Gastrocnemius medialis (tissue), 4 donors: ENCODE measurements at regions not wholly inside any gene's neighbourhood (a gene's known extent, or its start where the extent isn't known, plus 50 kb on each side); places are given as distances from the start of the nearest gene placed in this dataset.

ENCODE experiments used
- ATAC-seq, 2 donors: fragments of 150-250 bp; one replicate each; pipeline ENCODE4 v1.9.1; 2016
- DNase-seq, 2 donors: peaks; one replicate each; pipeline ENCODE4 v3.0.0-alpha.2; 2019
- H3K27ac ChIP-seq, 4 donors: fragments of 200-600 bp; sonication (generic); 1 replicate in 1 of 4; 2 replicates in 3 of 4; pipeline ENCODE4 v1.5.1; 2016 to 2018; ENCODE audit warnings: mild to moderate bottlenecking in 2 of 4, moderate library complexity in 1 of 4
- H3K27me3 ChIP-seq, 3 donors: fragments of 200-600 bp; sonication (generic) in 2 of 3; 1 replicate in 1 of 3; 2 replicates in 2 of 3; pipeline versions ENCODE4 v1.5.1 to v1.6.0; 2016 to 2019; ENCODE audit warnings: mild to moderate bottlenecking in 1 of 3, moderate library complexity in 1 of 3
- H3K36me3 ChIP-seq, 2 donors: fragments of 200-600 bp; sonication (generic) in 1 of 2; one replicate each; pipeline ENCODE4 v1.5.1; 2017 to 2018
- H3K4me1 ChIP-seq, 2 donors: fragments of 200-600 bp; sonication (generic) in 1 of 2; one replicate each; pipeline ENCODE4 v1.5.1; 2016 to 2017; ENCODE audit warnings: mild to moderate bottlenecking in 2 of 2
- H3K4me3 ChIP-seq, 4 donors: fragments of 200-600 bp; sonication (generic) in 3 of 4; 1 replicate in 1 of 4; 2 replicates in 3 of 4; pipeline ENCODE4 v1.5.1; 2016 to 2019; ENCODE audit warnings: mild to moderate bottlenecking in 2 of 4
- H3K9me3 ChIP-seq, 3 donors: fragments of 200-600 bp; sonication (generic) in 2 of 3; 1 replicate in 1 of 3; 2 replicates in 2 of 3; pipeline ENCODE4 v1.5.1; 2016 to 2019
- CTCF ChIP-seq, 5 experiments: fragments of 450-650 bp in 3 of 5; fragments of 200-600 bp in 2 of 5; sonication (generic) in 2 of 5; IDR thresholded peaks in 4 of 5; conservative IDR thresholded peaks in 1 of 5; 1 replicate in 4 of 5; 2 replicates in 1 of 5; pipeline ENCODE4 v1.5.1; 2016 to 2019; ENCODE audit warnings: antibody characterized with exemption in 5 of 5, mild to moderate bottlenecking in 3 of 5, moderate library complexity in 3 of 5
- POLR2A ChIP-seq, 2 donors: fragments of 450-650 bp; IDR thresholded peaks; one replicate each; pipeline ENCODE4 v1.6.1; 2017; ENCODE audit warnings: antibody characterized with exemption in 2 of 2, mild to moderate bottlenecking in 2 of 2, moderate library complexity in 2 of 2
- in situ Hi-C, 4 donors: fragments of 200-750 bp; cut with MboI; loops; one replicate each; pipeline versions ENCODE4 v1.15.0 to v1.8.0; 2017; ENCODE audit warnings: low sequenced_read_pairs in 4 of 4
- intact Hi-C: fragments of 100-400 bp; cut with DNase I; formaldehyde crosslinking; loops from one replicate; pipeline ENCODE4 v1.15.1; 2023; ENCODE audit warnings: low total_unique reads

GRCh38 chr12:91785655-91786498 is 359.8 kb downstream of the BTG1 start:
- Histone ChIP-seq H3K27me3 (no peaks in the 10 kb centered on the region), H3K36me3 (no peaks in the 10 kb centered on the region), H3K9me3 (no peaks in the 10 kb centered on the region), H3K4me3 (no peak overlapping the region), H3K27ac (no peak overlapping the region), H3K4me1 (no peaks in the 10 kb centered on the region)
- ATAC-seq (no peak), DNase-seq (no peak)
- intact Hi-C loops = no loop called here
- TF ChIP-seq CTCF (IDR thresholded peaks at IDR 0.05 in 4 of 5, conservative IDR thresholded peaks at IDR 0.05 in 1 of 5) (no peak), POLR2A (IDR thresholded peaks at IDR 0.05) (no peak)
- in situ Hi-C loops = no loop called here

GRCh38 chr12:91781114-91781513 is 364.5 kb downstream of the BTG1 start:
- TF ChIP-seq POLR2A (IDR thresholded peaks at IDR 0.05) (no peak), CTCF (IDR thresholded peaks at IDR 0.05 in 4 of 5, conservative IDR thresholded peaks at IDR 0.05 in 1 of 5) (no peak)
- in situ Hi-C loops = no loop called here
- intact Hi-C loops = no loop called here

GRCh38 chr12:91778938-91779400 is 366.7 kb downstream of the BTG1 start:
- no peak overlapping the region for H3K4me3 ChIP-seq
- ATAC-seq = peak; percentile 63 to 76
- H3K4me1 ChIP-seq = peaks cover 0 to 5% of the 10 kb centered on the region in 2 donors
- no peaks in the 10 kb centered on the region for H3K27me3 ChIP-seq
- no peak overlapping the region for H3K27ac ChIP-seq
- no peak for TF ChIP-seq CTCF (IDR thresholded peaks at IDR 0.05 in 4 of 5, conservative IDR thresholded peaks at IDR 0.05 in 1 of 5)
- TF ChIP-seq POLR2A (IDR thresholded peaks at IDR 0.05) = no peak
- no peaks in the 10 kb centered on the region for H3K9me3 ChIP-seq
- peak in 1 of 2 donors; percentile 13 for DNase-seq
- intact Hi-C loops = no loop called here
- H3K36me3 ChIP-seq = no peaks in the 10 kb centered on the region
- in situ Hi-C loops = no loop called here

More at GRCh38 chr12:91781114-91781513, 364.5 kb downstream of the BTG1 start:
- DNase-seq (no peak), ATAC-seq (no peak)
- H3K9me3 ChIP-seq = no peaks in the 10 kb centered on the region
- peaks cover 0 to 5% of the 10 kb centered on the region in 2 donors for H3K4me1 ChIP-seq
- H3K27me3 ChIP-seq = no peaks in the 10 kb centered on the region
- no peak overlapping the region for H3K4me3 ChIP-seq
- H3K27ac ChIP-seq = no peak overlapping the region
- H3K36me3 ChIP-seq = no peaks in the 10 kb centered on the region

- intact Hi-C loops = no loop called here
- ATAC-seq (no peak), DNase-seq (no peak)
- Histone ChIP-seq H3K27ac (no peak overlapping the region), H3K4me3 (no peak overlapping the region), H3K27me3 (no peaks in the 10 kb centered on the region), H3K36me3 (no peaks in the 10 kb centered on the region), H3K4me1 (peaks cover 0 to 5% of the 10 kb centered on the region in 2 donors), H3K9me3 (no peaks in the 10 kb centered on the region)
- in situ Hi-C loops = no loop called here
- TF ChIP-seq POLR2A (IDR thresholded peaks at IDR 0.05) (no peak), CTCF (IDR thresholded peaks at IDR 0.05 in 4 of 5, conservative IDR thresholded peaks at IDR 0.05 in 1 of 5) (no peak)
Measured at GRCh38 chr12:91778091-91778832, 367.4 kb downstream of the BTG1 start.
